Skin epidermis (tissue), 12 donors: ENCODE measurements at regions not wholly inside any gene's neighbourhood (a gene's known extent, or its start where the extent isn't known, plus 50 kb on each side); places are given as distances from the start of the nearest gene placed in this dataset.
A peak's percentile ranks its signal among the peaks of the same experiment; 100 is the strongest.

Experiments
- H3K27ac ChIP-seq, 21 experiments: fragments of 200-600 bp; sonication (generic) in 11 of 21; one replicate each; pipeline ENCODE4 v1.5.0; 2020; ENCODE audit warnings: mild to moderate bottlenecking in 3 of 21, inconsistent platforms in 2 of 21, moderate library complexity in 2 of 21
- H3K4me3 ChIP-seq, 7 experiments: fragments of 200-600 bp; sonication (generic) in 2 of 7; one replicate each; pipeline ENCODE4 v1.5.0; 2020; ENCODE audit warnings: inconsistent platforms in 2 of 7, mild to moderate bottlenecking in 2 of 7, moderate library complexity in 1 of 7

GRCh38 chr4:187149229-187149945 is 425.7 kb upstream of the FAT1 start:
- no peak overlapping the region for H3K4me3 ChIP-seq
- H3K27ac ChIP-seq: no peak overlapping the region

GRCh38 chr4:187157380-187157958 is 433.8 kb upstream of the FAT1 start:
- Histone ChIP-seq H3K27ac (no peak overlapping the region), H3K4me3 (no peak overlapping the region)

- H3K4me3 ChIP-seq: no peak overlapping the region
- no peak overlapping the region for H3K27ac ChIP-seq
These were observed 434.3 kb upstream of the FAT1 start for GRCh38 chr4:187158003-187158402.

DNA sequence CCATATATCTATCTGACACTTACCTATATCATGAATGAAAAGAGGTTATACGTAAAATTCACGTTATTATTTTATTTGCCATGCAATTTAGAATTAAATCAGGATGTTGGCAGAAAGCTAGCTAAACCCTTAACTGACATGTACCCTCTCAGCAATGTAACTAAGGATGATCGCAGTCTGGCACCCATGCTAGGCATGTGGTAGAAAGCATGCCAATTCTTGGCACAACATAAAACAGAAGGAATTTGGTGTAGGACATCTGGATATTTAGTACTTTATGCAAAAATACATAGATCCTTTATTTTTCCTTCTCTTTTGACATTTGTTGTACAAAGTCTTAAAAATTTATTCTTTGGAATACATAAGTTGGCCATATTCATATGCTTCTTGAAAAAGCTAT is 436.8 kb upstream of the FAT1 start:
- no peak overlapping the region for H3K27ac ChIP-seq
- H3K4me3 ChIP-seq: no peak overlapping the region

DNA sequence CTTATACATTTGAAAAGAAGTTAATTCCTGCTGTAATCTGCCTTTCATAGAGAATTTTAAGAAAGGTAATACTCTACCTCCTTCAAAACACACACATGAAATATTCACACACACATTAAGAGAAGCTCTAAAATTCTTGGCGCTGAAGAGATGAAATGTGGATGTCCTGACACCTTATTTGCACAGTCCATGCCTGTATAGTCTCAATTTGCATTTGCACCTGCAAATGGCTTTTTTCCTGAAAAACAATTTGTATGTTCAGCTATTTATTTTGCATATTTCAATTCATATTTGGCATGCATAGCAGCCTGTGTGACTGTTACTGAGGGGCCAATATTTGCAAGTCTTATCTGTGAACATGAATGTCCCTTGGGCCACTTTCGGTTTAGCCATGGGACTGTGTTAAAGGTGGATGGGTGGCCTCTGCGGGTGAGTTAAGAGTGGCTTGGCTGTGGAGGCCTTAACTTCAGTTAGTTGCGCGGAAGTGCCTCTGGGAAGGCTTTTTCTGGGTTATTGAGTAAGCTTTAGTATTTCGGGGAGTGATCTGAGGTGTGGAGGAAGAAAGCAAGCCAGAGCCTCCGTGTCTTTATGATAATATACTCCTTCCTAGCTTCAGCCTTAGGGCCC is 443.3 kb upstream of the FAT1 start:
- Histone ChIP-seq H3K27ac (no peak overlapping the region), H3K4me3 (no peak overlapping the region)

DNA sequence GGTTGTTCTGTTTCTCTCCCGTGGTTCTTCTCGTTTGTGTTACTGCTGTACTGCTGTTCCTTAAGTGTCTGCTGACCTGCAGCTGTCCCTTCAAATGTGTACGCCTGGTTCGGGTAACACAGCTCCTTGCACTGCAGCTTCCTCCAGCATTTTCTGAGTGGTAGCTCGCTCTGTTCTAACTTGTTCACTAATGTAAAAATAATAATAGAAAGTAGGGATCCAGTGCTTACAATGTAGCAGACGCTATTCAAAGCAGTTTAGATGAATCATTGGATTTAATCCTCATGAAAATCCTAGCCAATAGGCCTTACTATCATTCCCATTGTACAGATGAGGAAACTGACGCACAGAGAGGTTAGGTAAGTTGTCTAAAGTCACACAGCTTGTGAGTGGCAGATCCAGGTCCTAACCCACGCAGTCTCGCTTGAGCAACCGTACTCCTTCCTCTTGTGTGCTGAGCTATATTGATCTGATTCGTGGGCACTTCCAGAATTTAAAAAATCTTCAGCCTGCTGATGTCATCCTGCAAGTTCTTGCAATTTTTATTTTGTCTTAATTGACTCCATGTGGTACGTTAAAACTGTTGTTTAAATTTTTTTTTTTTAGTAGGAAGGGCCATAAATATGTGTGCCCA is 448.2 kb upstream of the FAT1 start:
- Histone ChIP-seq H3K27ac (peak overlapping the region in 5 of 21 experiments; percentile 23 to 53 (median 33)), H3K4me3 (no peak overlapping the region)

DNA sequence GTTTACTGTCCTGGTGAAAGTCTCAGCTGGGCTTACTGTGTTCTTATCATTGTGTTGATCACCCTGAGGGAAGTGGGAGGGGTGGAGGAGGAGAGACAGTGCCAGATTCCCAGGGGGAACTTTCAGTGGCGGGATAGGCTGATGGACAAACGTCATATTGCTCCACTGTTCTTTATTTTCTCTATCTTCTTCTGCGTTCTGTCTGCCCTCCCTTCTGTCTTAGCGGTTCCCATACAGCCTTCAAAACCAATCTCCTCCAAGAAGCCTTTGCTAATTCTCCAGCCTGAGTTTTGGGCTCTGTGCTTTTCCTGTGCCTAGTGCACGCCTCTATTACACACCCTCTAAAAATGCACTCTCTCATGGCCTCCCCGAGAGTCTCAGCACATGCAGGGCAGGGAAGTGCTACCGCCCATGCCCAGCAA is 448.7 kb upstream of the FAT1 start:
- H3K27ac ChIP-seq: peak overlapping the region in 7 of 21 experiments; percentile 23 to 53 (median 28)
- H3K4me3 ChIP-seq: no peak overlapping the region

GRCh38 chr4:187174749-187175148 is 451.1 kb upstream of the FAT1 start:
- no peak overlapping the region for H3K4me3 ChIP-seq
- no peak overlapping the region for H3K27ac ChIP-seq

GRCh38 chr4:187175197-187175596 is 451.5 kb upstream of the FAT1 start:
- Histone ChIP-seq H3K27ac (no peak overlapping the region), H3K4me3 (no peak overlapping the region)

DNA sequence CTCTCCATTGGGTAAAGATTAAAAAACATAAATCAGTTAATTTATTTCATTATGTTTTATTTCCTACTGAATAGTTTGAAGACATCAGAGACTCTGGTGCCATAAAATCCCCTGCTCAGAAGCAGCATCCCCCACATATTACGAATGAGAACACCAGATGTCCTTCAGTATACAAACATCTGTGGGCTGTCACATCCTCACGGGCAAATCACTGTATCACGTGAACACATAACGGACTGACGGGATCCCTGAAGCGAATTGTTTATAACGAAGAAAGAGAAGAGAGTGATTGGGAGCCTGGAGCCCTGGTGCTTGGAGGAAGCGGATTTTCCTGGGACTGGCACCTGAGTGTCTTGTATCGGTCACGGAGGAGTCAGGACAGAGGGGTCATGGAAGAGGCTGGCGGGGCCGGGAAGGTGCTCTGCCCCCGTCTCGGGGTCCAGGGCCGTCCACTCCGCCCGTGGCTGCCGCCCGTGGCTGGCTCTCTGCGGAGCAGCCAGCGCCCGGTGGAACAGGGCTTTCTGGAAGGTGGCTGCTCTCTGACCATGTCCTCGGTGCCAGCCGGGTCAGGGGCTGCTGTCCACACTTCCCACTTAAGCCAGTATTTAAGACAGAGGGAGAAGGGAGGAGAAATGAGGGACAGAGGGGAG is 452.7 kb upstream of the FAT1 start:
- no peak overlapping the region for H3K4me3 ChIP-seq
- no peak overlapping the region for H3K27ac ChIP-seq

GRCh38 chr4:187178084-187178483 is 454.4 kb upstream of the FAT1 start:
- Histone ChIP-seq H3K4me3 (no peak overlapping the region), H3K27ac (no peak overlapping the region)

DNA sequence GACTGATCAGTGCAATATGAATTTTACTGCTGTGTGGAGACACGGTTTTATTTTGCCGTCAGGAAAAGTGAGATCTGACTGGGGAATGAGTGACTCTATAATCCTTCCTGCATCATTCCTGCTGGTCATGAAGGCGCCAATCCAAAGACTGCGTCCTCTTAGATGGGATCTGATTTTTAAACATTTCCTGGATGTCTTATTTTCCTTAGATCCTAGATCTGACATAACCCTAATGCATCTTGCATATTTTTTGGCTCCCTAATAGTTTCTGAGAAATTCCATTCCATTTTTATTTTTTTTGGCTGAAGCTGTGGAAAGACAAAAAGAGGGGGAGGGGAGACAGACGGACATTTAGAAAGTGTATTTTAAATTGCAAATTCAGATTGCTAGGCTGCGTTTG is 454.9 kb upstream of the FAT1 start:
- no peak overlapping the region for H3K27ac ChIP-seq
- no peak overlapping the region for H3K4me3 ChIP-seq

DNA sequence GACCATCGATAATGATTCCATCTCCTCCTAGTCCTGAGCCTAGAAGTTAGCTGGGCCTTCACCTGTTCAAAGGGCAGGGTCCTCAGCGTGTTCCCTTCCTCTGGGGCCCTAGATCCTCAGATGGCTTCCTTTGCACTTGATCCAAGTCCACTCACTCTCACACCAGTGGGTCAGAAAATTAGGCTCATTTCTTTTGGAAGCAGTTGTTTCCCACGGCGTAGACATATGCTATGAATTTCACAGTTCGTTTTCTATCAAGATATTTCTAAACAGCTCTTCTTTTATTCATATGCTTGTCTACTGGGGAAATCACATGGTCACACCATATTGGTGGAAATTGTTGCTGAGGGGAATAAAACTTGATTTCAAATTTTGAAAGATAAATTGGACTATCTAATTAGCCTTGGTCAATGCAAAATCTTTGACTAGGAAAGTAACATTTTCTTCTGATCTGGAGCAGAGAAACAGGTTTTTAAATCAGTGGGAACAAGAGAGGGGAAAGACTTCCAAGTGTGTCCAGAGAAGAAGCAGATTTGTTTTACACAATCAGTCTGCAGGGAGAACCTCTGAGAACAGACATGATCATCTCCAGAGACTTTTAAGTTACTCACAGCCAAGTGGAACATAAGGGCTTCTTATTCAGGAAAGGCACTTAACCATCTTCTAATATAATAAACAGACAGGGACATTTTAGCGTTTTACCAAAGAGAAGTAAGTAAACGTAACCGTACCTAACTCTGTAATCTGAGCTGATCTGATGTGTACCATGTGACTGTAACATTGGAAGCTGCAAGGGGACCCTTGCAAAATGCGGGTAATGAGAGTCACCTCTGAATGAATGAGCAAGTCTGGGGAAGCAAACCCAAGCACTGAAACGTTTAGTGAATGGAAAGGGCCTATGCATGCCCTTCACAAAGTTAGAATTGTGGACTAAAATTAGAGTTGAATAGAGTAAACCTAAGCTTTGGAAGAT is 455.7 kb upstream of the FAT1 start:
- H3K4me3 ChIP-seq: no peak overlapping the region
- H3K27ac ChIP-seq: peak overlapping the region in 1 of 21 experiments; percentile 18

DNA sequence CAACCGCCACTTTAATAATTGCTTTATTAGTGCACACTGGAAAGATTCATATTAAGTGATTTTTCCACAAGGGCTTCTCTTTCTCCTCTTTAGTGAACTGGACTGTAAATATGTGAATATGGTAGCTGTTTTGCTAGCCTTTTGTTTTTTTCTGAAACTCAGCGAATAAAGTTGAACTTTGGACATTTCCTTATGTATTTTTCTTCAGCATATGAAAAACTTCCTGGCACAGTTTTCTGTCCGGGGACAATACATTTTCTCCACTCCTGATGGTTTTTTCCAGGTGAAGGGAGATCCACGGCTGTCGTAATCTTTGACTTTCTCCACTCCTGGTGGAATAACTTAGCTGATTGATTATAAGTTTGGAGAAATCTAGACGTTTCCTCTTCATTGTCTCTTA is 457.4 kb upstream of the FAT1 start:
- no peak overlapping the region for H3K27ac ChIP-seq

GRCh38 chr4:187183346-187183745 is 459.7 kb upstream of the FAT1 start:
- no peak overlapping the region for H3K27ac ChIP-seq
- H3K4me3 ChIP-seq: no peak overlapping the region

More for the DNA sequence above, 457.4 kb upstream of the FAT1 start:
- no peak overlapping the region for H3K4me3 ChIP-seq

- Histone ChIP-seq H3K27ac (no peak overlapping the region), H3K4me3 (no peak overlapping the region)
These were observed 460.2 kb upstream of the FAT1 start for GRCh38 chr4:187183826-187184225.

DNA sequence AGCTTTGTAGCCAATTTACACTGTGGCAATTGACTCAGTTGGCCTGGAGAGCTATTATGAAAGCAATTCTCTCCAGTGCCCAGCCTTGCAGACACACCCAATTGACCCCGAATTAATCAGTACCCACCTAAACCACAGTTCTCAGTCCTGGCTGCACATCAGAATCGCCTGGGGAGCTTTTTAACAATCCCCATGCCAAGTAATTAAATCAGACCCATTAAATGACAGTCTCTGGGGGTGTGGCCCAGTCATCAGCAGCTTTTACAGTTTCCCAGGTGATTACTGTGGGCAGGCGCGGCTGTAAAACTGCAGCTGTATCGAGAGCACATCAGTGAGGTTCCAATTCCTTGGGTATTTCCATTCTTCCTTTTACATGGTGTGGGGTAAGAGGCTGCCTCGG is 460.9 kb upstream of the FAT1 start:
- H3K4me3 ChIP-seq: no peak overlapping the region
- H3K27ac ChIP-seq: peak overlapping the region in 1 of 21 experiments; percentile 51

DNA sequence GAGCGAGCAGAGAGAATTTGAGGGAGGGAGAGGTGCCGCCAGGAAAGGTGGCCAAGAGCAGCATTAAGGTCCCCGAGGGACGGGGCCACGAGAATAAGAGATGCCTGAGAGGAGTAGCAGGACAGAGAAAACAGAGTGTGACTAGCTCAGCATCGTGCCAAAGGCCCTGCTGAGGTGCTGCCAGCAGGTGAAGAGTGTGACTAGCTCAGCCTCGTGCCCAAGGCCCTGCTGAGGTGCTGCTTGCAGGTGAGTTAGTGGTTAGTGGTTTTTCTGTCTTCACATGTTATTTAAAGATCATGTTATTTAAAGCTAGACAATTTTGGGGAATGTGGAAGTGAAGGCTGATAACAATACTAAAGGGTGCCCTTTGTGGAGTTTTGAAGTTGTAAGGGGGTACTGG is 464.5 kb upstream of the FAT1 start:
- H3K27ac ChIP-seq: no peak overlapping the region
- H3K4me3 ChIP-seq: no peak overlapping the region

- Histone ChIP-seq H3K27ac (no peak overlapping the region), H3K4me3 (no peak overlapping the region)
These were observed 465.1 kb upstream of the FAT1 start for GRCh38 chr4:187188741-187189140.
